ENCODE measurements at regions not wholly inside any gene's neighbourhood (a gene's known extent, or its start where the extent isn't known, plus 50 kb on each side); places are given as distances from the start of the nearest gene placed in this dataset.

GRCh38 chr2:12854001-12854530 lies 137.3 kb downstream of the TRIB2 start:
- TF ChIP-seq POLR2A (IDR thresholded peaks at IDR 0.05) (no peak), CTCF (IDR thresholded peaks at IDR 0.05) (no peak)

All from Peyer's patch (tissue), 4 donors.